ENCODE measurements at regions not wholly inside any gene's neighbourhood (a gene's known extent, or its start where the extent isn't known, plus 50 kb on each side); places are given as distances from the start of the nearest gene placed in this dataset.

DNA sequence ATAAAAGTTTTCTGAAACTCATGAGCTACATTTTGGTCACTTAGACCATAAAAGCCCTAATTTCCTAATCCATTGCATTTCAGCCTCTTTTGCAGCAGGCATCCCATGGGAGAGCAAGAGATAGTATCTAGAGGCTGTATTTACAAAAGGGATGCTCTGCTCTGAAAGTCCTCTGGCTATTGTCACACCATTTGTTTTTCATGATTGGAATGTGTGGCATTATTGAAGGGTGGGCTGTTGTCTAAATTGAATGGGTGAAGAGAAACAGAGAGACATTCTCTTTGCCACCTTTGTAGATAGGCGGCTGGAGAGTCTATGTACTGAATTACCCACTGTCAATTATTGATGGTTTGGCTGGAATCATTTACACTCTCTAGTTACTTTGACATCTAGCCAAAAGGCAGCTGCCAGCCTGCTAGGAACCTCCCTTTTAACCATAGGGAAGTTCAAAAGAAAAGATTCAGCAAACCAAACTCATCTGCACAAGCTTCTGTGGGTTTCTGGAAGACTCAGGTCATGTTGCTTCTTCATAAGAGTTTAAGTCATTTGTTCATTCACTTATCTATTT is 89.8 kb upstream of the RARB start:
- no peak for FAIRE-seq
- Histone ChIP-seq H3K23me2 (ENCODE audit: low read depth, low read length) (no peaks in the 10 kb centered on the region), H3K23ac (ENCODE audit: insufficient read length) (no peak overlapping the region), H3K4ac (replicated peaks; ENCODE audit: insufficient read length, low read depth, low read length) (no peak overlapping the region), H2AFZ (ENCODE audit: low read length) (no peak overlapping the region), H4K5ac (ENCODE audit: insufficient read length, low read depth, low read length) (no peak overlapping the region), H3K79me2 (ENCODE audit: control insufficient read depth in 1 of 2, insufficient read depth in 2 of 2, low read length in 2 of 2) (no peaks in the 10 kb centered on the region), H2AK5ac (ENCODE audit: low read depth, low read length) (no peak overlapping the region), H3K27me3 (replicated peaks in 1 of 4; ENCODE audit: control insufficient read depth in 3 of 4, extremely low read depth in 1 of 4, insufficient read depth in 3 of 4, low read length in 3 of 4) (no peaks in the 10 kb centered on the region), H3K4me1 (replicated peaks in 1 of 4; ENCODE audit: control insufficient read depth in 3 of 4, insufficient read depth in 4 of 4, low read length in 3 of 4) (no peaks in the 10 kb centered on the region), H3K4me3 (ENCODE audit: extremely low read depth in 1 of 4, insufficient read depth in 2 of 4, low read depth in 3 of 4, low read length in 4 of 4) (no peak overlapping the region), H3K18ac (ENCODE audit: extremely low read depth, low read length) (no peak overlapping the region), H3K14ac (ENCODE audit: insufficient read length) (no peak overlapping the region), H4K8ac (ENCODE audit: extremely low read depth, insufficient read depth, low read length) (no peak overlapping the region), H3K9me3 (ENCODE audit: insufficient read depth in 2 of 2, low read depth in 1 of 2, low read length in 1 of 2) (no peaks in the 10 kb centered on the region), H3K4me2 (ENCODE audit: insufficient read depth in 1 of 2, low read depth in 2 of 2, low read length in 2 of 2) (no peak overlapping the region), H3K79me1 (ENCODE audit: low read depth, low read length) (no peaks in the 10 kb centered on the region), H3K56ac (replicated peaks; ENCODE audit: insufficient read length, low read depth, low read length) (no peak overlapping the region), H4K20me1 (replicated peaks in 1 of 2; ENCODE audit: control insufficient read depth in 1 of 2, insufficient read depth in 2 of 2, low read length in 2 of 2) (no peaks in the 10 kb centered on the region), H2BK5ac (ENCODE audit: low read depth, low read length) (no peak overlapping the region), H3K36me3 (ENCODE audit: control insufficient read depth in 2 of 4, insufficient read depth in 4 of 4, low read length in 3 of 4) (no peaks in the 10 kb centered on the region), H3K9ac (replicated peaks in 1 of 4; ENCODE audit: extremely low read depth in 1 of 4, low read depth in 3 of 4, low read length in 3 of 4) (no peak overlapping the region), H2BK15ac (ENCODE audit: low read length) (no peak overlapping the region), H2BK12ac (ENCODE audit: low read depth, low read length) (no peak overlapping the region), H2BK120ac (replicated peaks; ENCODE audit: low read depth, low read length) (no peak overlapping the region), H3K27ac (ENCODE audit: low read depth, low read length) (no peak overlapping the region), H4K91ac (replicated peaks; ENCODE audit: insufficient read length, low read length) (no peak overlapping the region), H2BK20ac (ENCODE audit: low read length) (no peak overlapping the region)
- WGBS, 2 experiments (ENCODE audit: extremely low coverage in 1 of 2, insufficient coverage in 1 of 2, insufficient read length in 1 of 2, insufficient replicate concordance in 2 of 2, low coverage in 1 of 2, low lambda C conversion rate in 2 of 2, missing lambda C conversion rate in 1 of 2): 81% methylated on average over 1 of the region's 1 CpG; no CpG with 5 or more reads in 1 of the 2 experiments
- no peak for DNase-seq (ENCODE audit: low read depth in 1 of 2, low spot score in 2 of 2)
- POLR2A ChIA-PET (ENCODE audit: partially characterized antibody): no interaction called here
- CTCF ChIA-PET (ENCODE audit: partially characterized antibody): interaction anchor here (0.9 to 1.4 kb wide), 2 partner anchors 10 to 103 kb away, joined by 3 to 4 read pairs; no protein-coding TSS in a partner anchor
- TF ChIP-seq, protein P1, sequence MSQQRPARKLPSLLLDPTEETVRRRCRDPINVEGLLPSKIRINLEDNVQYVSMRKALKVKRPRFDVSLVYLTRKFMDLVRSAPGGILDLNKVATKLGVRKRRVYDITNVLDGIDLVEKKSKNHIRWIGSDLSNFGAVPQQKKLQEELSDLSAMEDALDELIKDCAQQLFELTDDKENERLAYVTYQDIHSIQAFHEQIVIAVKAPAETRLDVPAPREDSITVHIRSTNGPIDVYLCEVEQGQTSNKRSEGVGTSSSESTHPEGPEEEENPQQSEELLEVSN (IDR thresholded peaks at IDR 0.05): no peak
- no peak for TF ChIP-seq CBX5 (IDR thresholded peaks at IDR 0.05; ENCODE audit: low read depth, low read length)
- no peak for TF ChIP-seq SIRT6 (IDR thresholded peaks at IDR 0.05; ENCODE audit: low read length)
- TF ChIP-seq MAFK (IDR thresholded peaks at IDR 0.05; ENCODE audit: low read depth, low read length): no peak

All from H1 (cell line).